ENCODE measurements at regions not wholly inside any gene's neighbourhood (a gene's known extent, or its start where the extent isn't known, plus 50 kb on each side); places are given as distances from the start of the nearest gene placed in this dataset.
"Not testable (repeated sequence)": the region's sequence is repeated elsewhere in the genome, so short reads cannot be mapped to it uniquely, and the experiment has no call there.

- Histone ChIP-seq H4K20me1 (ENCODE audit: low read length) (no peaks in the 10 kb centered on the region), H3K4me3 (ENCODE audit: low read length) (no peak overlapping the region), H3K9me2 (replicated peaks; ENCODE audit: low read length) (no peaks in the 10 kb centered on the region), H3K27ac (ENCODE audit: low read length) (no peak overlapping the region), H2AFZ (ENCODE audit: low read length) (no peak overlapping the region), H3K4me1 (ENCODE audit: insufficient read depth, low read length) (no peaks in the 10 kb centered on the region), H3K9ac (ENCODE audit: low read length) (no peak overlapping the region), H3F3A (ENCODE audit: low read length, unreplicated experiment) (no peaks in the 10 kb centered on the region), H3K27me3 (ENCODE audit: low read length) (no peaks in the 10 kb centered on the region), H3K79me2 (ENCODE audit: low read length) (no peaks in the 10 kb centered on the region), H3K4me2 (ENCODE audit: low read length) (no peak overlapping the region), H3K9me3 (ENCODE audit: low read length) (no peaks in the 10 kb centered on the region), H3K36me3 (ENCODE audit: low read depth, low read length) (no peaks in the 10 kb centered on the region)
- intact Hi-C loops (cut with micrococcal nuclease), result no loop called here
- DNase-seq, result no peak
- no TSS peak for BruUV-seq (replicated peaks)
- no peak for ATAC-seq
- ChIA-PET POLR2A (ENCODE audit: unreplicated experiment) (no interaction called here), CTCF (no interaction called here)
- no peak for TF ChIP-seq EZH2 (IDR thresholded peaks at IDR 0.05; ENCODE audit: low read length, unreplicated experiment)
- TF ChIP-seq, protein P1, sequence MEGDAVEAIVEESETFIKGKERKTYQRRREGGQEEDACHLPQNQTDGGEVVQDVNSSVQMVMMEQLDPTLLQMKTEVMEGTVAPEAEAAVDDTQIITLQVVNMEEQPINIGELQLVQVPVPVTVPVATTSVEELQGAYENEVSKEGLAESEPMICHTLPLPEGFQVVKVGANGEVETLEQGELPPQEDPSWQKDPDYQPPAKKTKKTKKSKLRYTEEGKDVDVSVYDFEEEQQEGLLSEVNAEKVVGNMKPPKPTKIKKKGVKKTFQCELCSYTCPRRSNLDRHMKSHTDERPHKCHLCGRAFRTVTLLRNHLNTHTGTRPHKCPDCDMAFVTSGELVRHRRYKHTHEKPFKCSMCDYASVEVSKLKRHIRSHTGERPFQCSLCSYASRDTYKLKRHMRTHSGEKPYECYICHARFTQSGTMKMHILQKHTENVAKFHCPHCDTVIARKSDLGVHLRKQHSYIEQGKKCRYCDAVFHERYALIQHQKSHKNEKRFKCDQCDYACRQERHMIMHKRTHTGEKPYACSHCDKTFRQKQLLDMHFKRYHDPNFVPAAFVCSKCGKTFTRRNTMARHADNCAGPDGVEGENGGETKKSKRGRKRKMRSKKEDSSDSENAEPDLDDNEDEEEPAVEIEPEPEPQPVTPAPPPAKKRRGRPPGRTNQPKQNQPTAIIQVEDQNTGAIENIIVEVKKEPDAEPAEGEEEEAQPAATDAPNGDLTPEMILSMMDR (conservative IDR thresholded peaks at IDR 0.05; ENCODE audit: low read depth, low read length), result no peak
- no peak for TF ChIP-seq EZH2phosphoT487 (IDR thresholded peaks at IDR 0.05; ENCODE audit: borderline replicate concordance, low read length)
These were observed 1100.6 kb downstream of the OTOL1 start for GRCh38 chr3:162597226-162597625.

DNA sequence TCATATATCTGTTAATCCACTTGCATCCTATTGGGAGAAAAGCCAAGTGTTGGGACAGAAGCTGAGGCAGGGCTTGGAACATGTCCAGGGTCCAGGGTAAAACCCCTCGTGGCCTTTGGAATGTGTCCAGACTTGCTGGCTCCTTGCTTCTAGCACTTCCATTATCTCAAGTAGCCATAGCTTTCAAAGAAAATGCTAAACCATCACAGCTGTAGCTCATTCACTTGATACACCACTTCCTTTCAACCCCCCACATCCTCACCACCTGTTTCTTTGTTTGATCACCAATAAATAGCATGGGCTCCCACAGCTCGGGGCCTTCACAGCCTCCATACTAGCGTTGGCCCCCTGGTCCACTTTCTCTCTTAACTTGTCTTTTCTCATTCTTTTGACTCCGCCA is 1101.9 kb downstream of the OTOL1 start:
- H2AFZ ChIP-seq (ENCODE audit: low read length); DNase-seq; CTCF ChIA-PET; H3K36me3 ChIP-seq (ENCODE audit: low read depth, low read length); H3K4me3 ChIP-seq (ENCODE audit: low read length); H4K20me1 ChIP-seq (ENCODE audit: low read length); H3K79me2 ChIP-seq (ENCODE audit: low read length); H3K9ac ChIP-seq (ENCODE audit: low read length); intact Hi-C loops (cut with micrococcal nuclease); H3F3A ChIP-seq (ENCODE audit: low read length, unreplicated experiment); POLR2A ChIA-PET (ENCODE audit: unreplicated experiment); BruUV-seq (replicated peaks); H3K9me3 ChIP-seq (ENCODE audit: low read length); H3K27ac ChIP-seq (ENCODE audit: low read length); ATAC-seq; H3K9me2 ChIP-seq (replicated peaks; ENCODE audit: low read length); H3K27me3 ChIP-seq (ENCODE audit: low read length); H3K4me1 ChIP-seq (ENCODE audit: insufficient read depth, low read length); H3K4me2 ChIP-seq (ENCODE audit: low read length): not testable (repeated sequence)

- H3K27me3 ChIP-seq (ENCODE audit: low read length); DNase-seq; H3K4me1 ChIP-seq (ENCODE audit: insufficient read depth, low read length); ATAC-seq; H3K79me2 ChIP-seq (ENCODE audit: low read length); H3K36me3 ChIP-seq (ENCODE audit: low read depth, low read length); H3K9me3 ChIP-seq (ENCODE audit: low read length); H3K27ac ChIP-seq (ENCODE audit: low read length); H3K4me3 ChIP-seq (ENCODE audit: low read length); H3K9ac ChIP-seq (ENCODE audit: low read length); H3F3A ChIP-seq (ENCODE audit: low read length, unreplicated experiment); H3K4me2 ChIP-seq (ENCODE audit: low read length); BruUV-seq (replicated peaks); H4K20me1 ChIP-seq (ENCODE audit: low read length); CTCF ChIA-PET; intact Hi-C loops (cut with micrococcal nuclease); H2AFZ ChIP-seq (ENCODE audit: low read length); H3K9me2 ChIP-seq (replicated peaks; ENCODE audit: low read length); POLR2A ChIA-PET (ENCODE audit: unreplicated experiment): not testable (repeated sequence)
These were observed 1103.1 kb downstream of the OTOL1 start for GRCh38 chr3:162599742-162600141.

GRCh38 chr3:162601101-162601670 is 1104.6 kb downstream of the OTOL1 start:
- no peak for ATAC-seq
- no peak overlapping the region for H3K27ac ChIP-seq (ENCODE audit: low read length)
- DNase-seq, result no peak
- H2AFZ ChIP-seq (ENCODE audit: low read length), result no peak overlapping the region
- no peaks in the 10 kb centered on the region for H3K27me3 ChIP-seq (ENCODE audit: low read length)
- no peaks in the 10 kb centered on the region for H3K9me2 ChIP-seq (replicated peaks; ENCODE audit: low read length)
- no peaks in the 10 kb centered on the region for H3K36me3 ChIP-seq (ENCODE audit: low read depth, low read length)
- H4K20me1 ChIP-seq (ENCODE audit: low read length), result no peaks in the 10 kb centered on the region
- no TSS peak for BruUV-seq (replicated peaks)
- 0 out of 2 replicates have a peak, but pooled peaks cover 3% of the 10 kb centered on the region for H3K4me1 ChIP-seq (ENCODE audit: insufficient read depth, low read length)
- no peak overlapping the region for H3K4me2 ChIP-seq (ENCODE audit: low read length)
- H3F3A ChIP-seq (ENCODE audit: low read length, unreplicated experiment), result no peaks in the 10 kb centered on the region
- no peaks in the 10 kb centered on the region for H3K79me2 ChIP-seq (ENCODE audit: low read length)
- no peak overlapping the region for H3K4me3 ChIP-seq (ENCODE audit: low read length)
- no peak overlapping the region for H3K9ac ChIP-seq (ENCODE audit: low read length)
- no peaks in the 10 kb centered on the region for H3K9me3 ChIP-seq (ENCODE audit: low read length)
- intact Hi-C loops (cut with micrococcal nuclease), result no loop called here
- CTCF ChIA-PET, result no interaction called here
- POLR2A ChIA-PET (ENCODE audit: unreplicated experiment), result no interaction called here
- no peak for TF ChIP-seq EZH2phosphoT487 (IDR thresholded peaks at IDR 0.05; ENCODE audit: borderline replicate concordance, low read length)
- no peak for TF ChIP-seq EZH2 (IDR thresholded peaks at IDR 0.05; ENCODE audit: low read length, unreplicated experiment)
- TF ChIP-seq, protein P1 (conservative IDR thresholded peaks at IDR 0.05; ENCODE audit: low read depth, low read length), result no peak
